NCI-H2107 treated with DMSO at 0.1 percent for 48 hours (cell line): ENCODE measurements at regions not wholly inside any gene's neighbourhood (a gene's known extent, or its start where the extent isn't known, plus 50 kb on each side); places are given as distances from the start of the nearest gene placed in this dataset.
"Not testable (repeated sequence)": the region's sequence is repeated elsewhere in the genome, so short reads cannot be mapped to it uniquely, and the experiment has no call there.

Experiments
- DNase-seq: peaks from one replicate; lab custom pipeline; 2025; ENCODE audit not compliant: unreplicated experiment; lab: John Stamatoyannopoulos, UW

DNA sequence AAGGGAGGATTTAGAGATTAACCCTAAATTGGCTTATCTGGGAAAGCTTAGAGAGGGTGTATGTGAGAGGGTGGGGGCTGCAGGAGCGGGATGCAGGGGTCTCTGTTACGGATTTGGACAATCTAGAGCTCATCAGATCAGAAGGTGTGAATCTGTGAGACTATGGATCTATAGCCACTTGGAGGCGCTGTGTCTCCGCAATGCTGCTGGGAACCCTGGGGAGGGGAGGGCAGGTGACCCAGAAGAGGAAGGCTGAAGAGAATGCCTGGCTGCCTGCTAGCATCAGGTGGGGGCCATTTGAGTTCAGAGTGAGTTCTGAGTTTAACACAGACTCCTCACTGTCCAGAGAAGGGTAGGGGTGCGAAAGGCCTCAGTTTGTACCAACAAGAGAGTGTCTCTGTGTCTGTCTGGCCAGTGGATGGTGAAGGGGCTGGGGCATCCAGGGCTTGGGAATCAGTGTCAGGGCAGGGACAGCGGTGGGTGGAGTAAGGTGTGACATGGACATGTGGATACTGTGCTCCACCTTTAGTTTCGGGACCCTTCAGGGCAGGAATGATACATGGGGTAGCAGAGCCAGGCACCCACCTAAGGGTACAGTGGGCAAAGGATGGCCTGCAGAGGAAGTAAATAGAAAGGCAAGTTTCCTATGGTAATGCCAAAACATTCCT is 187.3 kb upstream of the PRSS58 start:
- no peak for DNase-seq

DNA sequence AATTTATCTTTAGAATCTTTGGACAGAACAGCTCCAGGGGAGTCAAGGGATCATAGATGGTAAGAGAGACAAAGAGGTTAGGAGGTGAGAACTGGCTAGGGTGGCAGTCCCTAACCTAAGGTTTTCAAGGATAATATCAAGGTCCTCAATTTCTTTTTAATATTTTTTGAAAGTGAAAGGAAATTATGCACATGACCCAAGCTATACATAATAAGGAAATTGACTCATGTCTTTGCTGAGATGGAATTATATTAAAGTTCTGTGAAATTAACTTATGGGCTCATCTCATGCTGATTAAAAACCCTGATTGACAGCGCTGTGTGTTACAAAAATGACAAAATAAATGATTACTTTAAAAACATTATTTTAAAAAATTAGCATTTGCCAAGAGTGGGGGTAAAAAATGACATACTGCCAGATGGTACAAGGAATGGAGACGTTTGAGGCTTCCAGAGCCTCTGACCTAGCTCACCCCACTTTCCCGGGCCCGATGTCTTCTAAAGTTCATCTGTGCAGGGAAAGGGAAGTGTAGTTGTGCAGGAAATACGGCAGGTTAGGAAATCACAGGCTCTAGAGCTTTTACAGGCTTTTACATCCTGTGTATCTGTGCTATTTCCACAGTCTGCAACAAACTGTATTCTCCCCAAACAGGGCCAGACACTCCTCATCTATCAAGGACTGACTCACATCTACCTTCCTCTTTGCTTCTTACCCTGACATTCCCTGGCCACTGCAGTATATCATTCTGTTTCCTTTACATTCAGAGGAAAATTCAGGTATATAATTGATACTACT is 185.6 kb upstream of the PRSS58 start:
- no peak for DNase-seq

DNA sequence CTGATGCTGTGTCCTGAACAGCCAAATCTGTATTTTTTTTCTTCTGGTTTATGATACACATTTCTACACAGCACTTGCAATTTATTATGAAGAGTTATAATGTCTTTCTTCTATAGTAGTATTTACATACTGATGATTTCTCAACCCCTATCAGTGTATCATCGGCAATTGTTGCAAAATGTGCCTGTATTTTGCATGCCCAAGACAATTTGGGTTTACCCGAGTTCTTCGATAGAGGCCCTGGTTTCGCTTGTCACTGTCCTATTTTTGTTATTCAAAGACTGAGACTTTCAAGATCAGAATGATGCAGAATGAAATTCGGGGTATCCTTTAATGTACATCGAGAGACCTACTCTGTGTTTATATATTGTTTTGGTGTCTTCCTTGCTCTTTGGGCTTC is 184.5 kb upstream of the PRSS58 start:
- DNase-seq: no peak

DNA sequence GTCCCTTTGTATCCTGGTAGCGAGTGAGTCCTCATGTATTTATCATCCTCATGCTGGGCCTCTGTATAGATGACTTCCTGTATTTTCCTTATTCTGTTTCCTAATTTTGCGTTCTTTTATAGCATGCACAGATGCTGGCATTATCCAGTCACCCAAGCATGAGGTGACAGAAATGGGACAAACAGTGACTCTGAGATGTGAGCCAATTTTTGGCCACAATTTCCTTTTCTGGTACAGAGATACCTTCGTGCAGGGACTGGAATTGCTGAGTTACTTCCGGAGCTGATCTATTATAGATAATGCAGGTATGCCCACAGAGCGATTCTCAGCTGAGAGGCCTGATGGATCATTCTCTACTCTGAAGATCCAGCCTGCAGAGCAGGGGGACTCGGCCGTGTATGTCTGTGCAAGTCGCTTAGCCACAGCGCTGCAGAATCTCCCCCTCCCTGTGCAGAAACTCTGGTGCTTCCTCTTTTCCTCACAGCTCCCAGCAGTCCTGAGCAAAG is 183.1 kb upstream of the PRSS58 start:
- no peak for DNase-seq

DNA sequence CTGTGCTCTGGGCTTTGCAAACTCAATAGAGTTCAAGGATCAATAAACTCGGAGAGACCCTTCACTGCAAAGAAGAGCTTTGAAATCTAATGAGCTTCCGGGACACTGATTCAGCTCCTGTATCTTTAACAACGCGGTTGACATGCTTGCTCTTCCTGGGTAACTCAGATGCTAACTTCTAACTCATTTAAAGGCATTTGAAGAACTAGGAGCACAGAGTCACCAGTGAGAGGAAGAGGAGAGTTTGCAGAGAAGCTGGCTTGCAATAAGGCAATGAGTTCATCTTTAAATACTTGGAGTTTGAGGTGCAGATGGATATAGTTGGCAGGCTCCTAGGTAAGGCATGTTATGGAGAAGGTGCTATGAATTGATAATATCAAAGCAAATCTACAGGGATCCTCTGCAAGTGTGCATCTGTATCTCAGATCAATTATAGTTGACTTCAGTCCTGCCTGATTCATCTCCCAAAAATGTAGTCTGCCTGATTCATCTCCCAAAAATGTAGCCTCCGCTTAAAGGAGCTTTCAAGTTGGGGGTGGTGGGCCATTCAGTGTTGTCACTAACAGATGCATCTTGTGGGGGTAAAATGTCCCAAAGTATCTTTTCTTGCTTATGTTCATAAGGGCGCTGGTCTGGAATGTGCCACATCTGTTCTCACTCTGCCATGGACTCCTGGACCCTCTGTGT is 182.5 kb upstream of the PRSS58 start:
- no peak for DNase-seq

DNA sequence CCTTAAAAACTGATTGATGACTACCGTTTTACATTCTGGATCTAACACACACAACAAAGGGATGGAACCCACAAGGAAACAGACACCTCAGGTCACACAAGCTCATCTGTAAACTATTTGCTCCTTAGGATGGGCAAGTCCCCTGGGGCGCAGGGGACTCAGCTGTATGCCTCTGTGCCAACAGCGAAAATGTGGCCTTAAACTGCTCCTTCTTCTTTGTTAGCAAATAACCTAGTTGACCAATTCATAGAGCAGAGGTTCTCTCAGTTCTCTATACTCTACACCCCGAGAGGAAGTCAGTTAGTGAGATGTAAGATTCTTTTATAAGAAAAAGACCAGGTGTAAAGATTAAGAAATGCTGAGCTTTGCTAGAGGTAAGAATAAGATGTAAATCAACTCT is 181.9 kb upstream of the PRSS58 start:
- no peak for DNase-seq

DNA sequence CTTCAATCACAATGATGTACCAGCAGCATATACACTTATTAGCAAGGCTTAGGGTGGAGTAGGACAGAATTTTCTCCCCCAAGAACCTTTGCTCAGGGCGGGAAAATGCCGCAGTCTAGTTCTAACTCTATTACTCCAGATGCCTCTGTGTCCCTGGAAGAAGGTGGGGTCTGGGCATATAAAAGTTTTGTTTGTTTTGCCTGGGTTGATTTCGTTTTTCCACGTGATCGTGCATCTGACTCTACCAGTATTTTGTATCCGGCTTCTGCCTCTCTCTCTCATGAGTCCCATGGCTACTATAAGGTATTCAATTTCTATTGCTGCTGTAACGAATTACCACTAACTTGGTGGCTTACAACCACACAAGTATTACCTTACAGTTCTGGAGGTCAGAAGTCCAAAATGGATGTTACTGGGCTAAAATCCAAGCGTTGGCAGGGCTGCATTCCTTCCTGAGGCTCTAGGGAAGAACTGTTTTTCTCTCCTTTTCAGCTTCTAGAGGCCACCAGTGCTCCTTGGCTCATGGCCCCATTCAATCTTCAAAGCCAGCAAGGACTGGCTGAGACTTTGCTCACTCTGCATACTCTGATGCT is 181.2 kb upstream of the PRSS58 start:
- DNase-seq: no peak

DNA sequence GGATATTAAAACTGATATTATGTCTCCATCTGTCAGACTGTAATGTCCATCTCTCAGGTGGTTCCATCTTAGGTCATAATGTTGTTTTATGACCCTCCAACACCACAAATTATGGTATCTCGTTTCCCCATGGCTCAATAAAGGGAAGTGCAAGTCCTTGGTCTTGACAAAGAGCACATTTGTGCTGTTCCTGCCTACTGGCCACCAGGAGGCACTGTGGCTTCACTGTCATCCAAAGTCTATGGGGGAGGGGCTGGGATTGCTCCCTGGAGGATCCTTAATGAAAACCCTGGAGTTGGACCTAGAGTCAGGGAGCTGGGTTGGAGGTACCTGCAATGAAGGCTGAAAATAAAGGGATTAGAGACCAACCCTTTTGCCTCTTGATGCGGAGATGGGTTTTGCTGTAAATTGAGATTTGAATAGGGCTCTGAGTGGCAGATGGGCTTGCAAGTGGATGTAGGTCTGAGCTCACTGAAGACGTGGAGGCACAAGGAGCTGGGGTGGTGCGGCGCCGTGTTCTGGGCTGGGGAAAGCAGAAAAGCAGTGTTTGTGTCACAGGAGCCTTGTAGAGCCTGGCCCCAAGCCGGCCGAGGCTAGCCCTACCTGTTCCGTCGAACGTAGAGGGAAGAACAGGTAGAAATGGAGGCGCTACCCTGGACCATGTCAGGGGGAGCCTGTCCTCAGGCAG is 180.5 kb upstream of the PRSS58 start:
- no peak for DNase-seq

DNA sequence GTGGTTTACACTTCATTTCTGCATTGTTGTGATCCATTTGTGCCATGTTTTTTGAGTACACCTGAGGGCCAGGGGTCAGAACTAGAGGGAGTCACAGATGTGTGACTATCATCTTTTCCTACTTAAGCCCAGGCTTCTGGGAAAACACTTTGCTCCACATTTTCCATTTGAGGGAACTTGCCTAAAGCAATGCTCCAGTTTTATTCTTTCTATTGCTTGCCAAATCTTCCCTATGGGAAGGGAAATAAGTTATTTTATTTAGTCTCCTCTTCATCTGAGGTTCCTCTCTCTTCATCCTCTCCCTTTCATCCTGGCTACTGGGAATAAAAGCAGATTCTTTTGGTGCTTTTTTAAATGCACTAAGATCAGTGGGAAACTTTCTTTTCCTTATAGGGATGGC is 179.9 kb upstream of the PRSS58 start:
- no peak for DNase-seq

DNA sequence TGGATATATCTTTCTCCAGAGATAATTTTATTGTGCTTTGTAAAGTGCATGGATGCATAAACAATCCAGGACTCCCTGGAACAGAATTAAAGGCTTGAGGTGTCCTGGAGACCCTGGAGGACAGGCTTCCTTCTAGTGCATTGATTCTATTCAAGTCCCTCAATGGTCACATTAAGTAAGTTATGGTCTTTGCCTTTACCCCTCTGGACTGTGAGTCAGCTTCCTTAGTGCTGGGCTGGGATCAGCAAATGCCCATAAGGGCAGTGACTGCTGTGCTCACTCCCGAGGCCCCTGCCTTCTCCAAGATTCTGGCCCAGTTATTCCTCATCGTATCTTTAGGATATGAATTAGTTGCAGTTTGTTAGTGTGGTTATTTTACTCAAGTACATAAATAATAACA is 178.7 kb upstream of the PRSS58 start:
- no peak for DNase-seq

DNA sequence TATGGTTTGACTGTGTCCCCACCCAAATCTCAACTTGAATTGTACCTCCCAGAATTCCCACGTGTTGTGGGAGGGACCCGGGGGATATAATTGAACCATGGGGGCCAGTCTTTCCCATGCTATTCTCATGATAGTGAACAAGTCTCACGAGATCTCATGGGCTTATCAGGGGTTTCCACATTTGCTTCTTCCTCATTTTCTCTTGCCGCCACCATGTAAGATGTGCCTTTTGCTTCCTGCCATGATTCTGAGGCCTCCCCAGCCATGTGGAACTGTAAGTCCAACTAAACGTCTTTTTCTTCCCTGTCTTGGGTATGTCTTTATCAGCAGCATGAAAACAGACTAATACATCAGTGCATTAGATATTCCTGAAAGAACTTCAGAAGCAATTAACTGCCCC is 177.7 kb upstream of the PRSS58 start:
- not testable (repeated sequence) for DNase-seq

DNA sequence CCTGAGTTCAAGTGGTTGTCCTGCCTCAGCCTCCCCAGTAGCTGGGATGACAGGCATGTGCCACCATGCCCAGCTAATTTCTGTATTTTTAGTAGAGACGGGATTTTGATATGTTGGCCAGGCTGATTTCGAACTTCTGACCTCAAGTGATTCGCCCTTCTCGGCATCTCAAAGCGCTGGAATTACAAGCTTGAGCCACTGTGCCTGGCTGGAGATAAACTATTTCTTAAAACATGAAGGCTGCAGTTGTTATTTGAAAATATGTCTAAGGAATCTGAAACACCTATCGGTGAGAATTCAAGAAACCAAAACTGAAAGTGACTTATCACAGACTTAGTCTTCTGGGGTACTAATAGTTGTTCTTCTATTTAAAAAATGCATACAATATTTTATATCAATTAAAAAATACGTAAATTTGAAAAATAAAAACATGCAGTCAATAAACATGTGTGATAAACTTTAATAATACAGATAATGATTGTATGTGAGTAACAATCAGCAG is 176.9 kb upstream of the PRSS58 start:
- DNase-seq: no peak

DNA sequence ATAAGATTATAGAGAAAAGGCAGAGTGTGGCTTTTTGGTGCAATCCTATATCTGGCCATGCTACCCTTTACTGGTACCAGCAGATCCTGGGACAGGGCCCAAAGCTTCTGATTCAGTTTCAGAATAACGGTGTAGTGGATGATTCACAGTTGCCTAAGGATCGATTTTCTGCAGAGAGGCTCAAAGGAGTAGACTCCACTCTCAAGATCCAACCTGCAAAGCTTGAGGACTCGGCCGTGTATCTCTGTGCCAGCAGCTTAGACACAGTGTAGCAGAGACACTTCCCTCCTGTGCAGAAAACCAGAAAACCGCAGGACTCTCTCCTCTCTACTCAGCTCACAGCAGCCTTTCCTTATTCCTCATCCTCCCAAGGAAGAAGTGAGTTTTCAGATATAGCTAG is 176.3 kb upstream of the PRSS58 start:
- DNase-seq: not testable (repeated sequence)

DNA sequence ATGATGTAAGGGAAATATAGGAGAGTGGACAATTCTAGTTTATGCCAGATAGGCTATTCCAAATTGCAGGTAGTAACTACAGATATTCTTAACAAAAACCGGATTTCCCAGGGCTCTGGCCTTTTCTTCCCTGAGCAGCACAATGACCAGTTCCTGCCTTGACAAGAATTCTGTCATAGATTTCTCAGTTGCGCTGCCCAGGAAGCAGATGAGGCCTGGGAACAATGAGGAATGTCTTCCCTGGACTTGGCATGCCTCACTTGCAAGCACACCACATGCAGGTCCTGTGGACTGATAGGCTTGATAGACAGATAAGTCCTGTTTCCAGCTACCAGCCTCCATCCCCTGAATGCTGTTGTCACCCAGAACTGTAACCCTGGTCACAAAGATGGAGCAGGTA is 174.5 kb upstream of the PRSS58 start:
- no peak for DNase-seq

DNA sequence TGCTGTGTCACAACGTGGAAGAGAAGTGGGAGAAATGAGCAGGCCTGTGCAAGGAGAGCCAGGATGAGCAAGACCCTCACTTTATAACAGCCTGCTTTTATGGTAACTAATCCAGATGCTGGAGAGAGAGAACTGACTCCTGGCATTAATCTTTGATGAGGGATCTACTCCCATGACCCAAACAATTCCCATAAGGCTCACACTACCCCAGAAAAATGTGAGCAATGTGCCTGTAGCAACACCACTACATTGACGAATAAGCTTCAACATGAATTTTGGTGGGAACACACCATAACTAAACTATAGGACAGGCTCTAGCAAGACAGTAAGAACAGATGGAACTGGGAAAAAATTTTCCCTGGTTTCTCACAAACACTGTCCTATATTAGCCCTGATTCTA is 173.6 kb upstream of the PRSS58 start:
- no peak for DNase-seq

DNA sequence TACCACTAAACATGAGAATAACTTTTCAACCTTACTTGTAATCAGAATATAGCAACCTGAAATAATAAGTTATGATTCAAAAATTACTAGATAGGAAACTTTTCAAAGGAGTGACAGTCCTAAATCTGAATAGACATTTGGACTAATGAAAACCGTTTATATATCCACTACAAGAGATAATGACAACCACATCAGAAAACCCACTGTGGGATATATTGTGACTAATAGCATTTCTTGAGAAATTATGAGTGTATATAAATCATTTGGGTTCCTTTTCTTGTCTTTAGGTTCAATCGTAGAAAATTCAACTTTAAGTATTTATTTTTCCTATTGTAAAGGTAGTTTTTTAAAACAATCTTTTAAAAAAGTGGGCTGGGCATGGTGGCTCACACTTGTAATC is 170.2 kb upstream of the PRSS58 start:
- no peak for DNase-seq

DNA sequence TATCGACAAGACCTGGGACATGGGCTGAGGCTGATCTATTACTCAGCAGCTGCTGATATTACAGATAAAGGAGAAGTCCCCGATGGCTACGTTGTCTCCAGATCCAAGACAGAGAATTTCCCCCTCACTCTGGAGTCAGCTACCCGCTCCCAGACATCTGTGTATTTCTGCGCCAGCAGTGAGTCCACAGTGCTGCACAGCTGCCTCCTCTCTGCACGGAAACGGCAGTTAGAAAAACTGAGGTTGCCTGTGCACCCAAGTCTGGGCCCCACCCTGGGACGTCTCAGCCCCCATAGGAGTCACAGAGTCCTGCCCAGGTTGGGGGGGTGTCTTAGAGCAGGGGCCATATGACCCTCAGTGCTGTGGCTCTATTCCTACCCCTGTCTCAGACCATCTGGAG is 167.4 kb upstream of the PRSS58 start:
- DNase-seq: no peak

DNA sequence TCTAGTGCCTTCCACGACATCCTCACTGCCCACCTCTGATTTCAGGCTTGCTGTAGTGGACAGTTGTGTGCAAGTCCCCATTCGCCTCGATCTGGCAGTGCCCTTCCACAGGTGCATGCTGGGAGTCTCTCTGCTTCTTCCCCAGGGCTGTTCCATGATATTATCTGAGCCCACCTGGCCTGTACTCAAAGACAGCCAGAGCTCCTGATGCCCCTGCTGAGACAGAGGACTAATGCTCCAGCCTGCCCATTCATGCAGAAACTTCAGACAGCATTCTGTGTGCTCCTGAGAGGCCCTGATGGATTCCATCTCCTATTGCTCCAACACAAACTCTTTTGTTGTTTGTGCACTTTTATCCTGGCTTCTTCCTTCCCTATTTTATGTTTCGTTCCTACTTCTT is 164.8 kb upstream of the PRSS58 start:
- DNase-seq: no peak

DNA sequence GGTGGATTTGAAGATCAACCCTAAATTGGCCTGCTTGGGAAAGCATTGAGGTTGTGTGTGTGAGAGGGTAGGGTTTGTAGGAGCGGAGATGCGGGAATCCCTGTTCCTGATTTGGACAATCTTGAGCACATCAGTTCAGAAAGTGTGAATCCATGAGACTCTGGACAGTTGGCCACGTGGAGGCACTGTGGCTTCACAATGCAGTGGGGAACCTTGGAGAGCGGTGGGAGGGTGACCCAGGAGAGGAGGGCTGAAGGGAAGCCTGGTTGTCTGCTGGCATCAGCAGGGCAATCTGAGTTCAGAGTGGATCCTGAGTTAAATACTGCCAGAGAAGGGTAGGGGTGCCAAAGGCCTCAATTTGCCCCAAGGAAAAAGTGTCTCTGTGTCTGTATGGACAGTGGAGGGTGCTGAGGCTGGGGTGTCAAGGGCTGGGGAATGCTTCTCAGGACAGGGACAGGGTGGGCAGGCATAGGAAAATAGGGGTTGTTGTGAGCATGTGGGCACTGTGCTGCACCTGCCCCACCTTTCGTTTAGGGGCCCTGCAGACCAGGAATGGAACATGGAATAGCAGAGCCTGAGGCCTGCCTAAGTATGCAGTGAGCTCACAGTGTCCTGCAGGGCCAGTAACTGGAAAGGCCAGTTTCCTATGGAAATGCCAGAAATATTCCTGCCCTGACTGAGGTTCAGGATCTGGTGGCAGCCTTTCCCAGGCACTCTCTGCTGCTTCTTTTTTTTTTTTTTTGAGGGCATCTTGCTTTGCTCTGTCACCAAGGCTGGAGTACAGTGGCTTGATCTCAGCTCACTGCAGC is 162.9 kb upstream of the PRSS58 start:
- DNase-seq: no peak

DNA sequence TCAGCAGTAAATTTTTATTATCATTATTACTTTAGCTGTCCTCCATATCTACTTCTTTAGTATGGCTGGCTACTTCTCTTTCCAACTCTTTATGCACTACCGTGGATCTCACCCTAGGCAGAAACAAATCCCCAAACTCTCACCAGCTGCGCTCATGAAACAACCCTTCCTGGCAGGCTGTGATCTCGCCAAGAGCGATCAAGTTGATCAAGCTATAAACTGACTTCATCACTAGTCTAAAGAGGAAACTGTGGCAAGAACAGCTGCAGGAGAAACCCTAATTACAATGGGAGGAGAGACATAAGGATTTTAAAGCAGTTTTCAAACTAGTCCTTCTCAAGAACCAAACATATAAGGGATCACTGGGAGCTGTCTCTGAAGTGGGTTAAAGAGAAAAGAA is 160.5 kb upstream of the PRSS58 start:
- DNase-seq: no peak
